Ramos (cell line): ENCODE measurements at regions not wholly inside any gene's neighbourhood (a gene's known extent, or its start where the extent isn't known, plus 50 kb on each side); places are given as distances from the start of the nearest gene placed in this dataset.

Experiments
- in situ Hi-C: fragments of 300-500 bp; cut with MboI; formaldehyde crosslinking; loops from one replicate; pipeline ENCODE4 v1.14.3; 2022; ENCODE audit warnings: low sequenced_read_pairs; ENCODE audit not compliant: unreplicated experiment

DNA sequence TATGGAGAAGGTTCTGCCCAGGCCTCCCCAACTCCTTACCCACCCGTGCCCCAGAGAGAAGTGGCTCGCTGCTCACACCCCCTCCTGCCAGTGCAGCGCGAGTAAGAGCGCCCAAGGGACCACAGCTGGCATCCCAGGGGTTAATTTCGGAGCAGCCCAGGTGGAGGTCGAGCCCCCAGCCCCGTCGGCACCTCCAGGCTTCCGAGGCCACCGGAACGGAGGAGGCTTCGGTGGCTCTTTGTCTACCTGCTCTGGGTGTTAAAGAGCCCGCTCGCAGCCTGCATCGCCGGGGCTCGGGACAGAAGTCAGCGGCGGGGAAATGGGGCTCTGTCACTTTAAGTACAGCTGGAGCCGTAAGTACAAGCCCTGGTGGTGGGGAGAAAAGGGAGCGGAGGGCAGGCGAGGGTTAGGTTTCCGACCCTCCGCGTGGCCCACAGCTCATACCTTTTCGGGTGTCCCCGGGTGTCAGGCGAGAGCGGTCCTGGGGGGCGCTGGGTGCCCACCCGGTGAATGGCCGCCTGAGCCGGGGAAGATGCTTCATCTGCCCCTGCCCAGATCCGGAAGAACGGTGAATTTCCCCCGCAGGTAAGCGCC is 89.4 kb upstream of the IPO9 start:
- in situ Hi-C loops, result no loop called here

DNA sequence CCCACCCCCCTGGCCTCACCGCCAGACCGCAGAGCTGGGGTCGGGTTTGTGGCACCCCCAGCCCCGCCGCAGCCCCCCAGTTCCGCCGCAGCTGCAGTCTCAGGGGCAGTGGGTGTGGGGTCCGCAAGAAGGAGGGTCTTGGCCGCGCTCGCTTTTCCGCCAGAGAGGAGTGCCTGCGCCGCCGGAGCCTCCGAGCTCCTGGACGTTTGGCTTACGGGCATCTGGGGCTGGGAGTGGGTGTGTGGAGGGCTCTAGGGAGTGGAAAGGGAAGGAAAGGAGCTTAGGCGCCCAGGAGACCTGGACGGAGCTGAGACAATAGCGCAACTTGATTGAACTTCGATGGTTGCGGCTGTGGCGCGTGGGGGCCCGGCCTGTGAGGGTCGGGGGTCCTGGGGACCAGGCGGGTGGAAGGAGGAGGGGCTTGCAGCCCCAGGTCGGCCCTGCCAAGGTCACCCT is 88.8 kb upstream of the IPO9 start:
- in situ Hi-C loops, result no loop called here

DNA sequence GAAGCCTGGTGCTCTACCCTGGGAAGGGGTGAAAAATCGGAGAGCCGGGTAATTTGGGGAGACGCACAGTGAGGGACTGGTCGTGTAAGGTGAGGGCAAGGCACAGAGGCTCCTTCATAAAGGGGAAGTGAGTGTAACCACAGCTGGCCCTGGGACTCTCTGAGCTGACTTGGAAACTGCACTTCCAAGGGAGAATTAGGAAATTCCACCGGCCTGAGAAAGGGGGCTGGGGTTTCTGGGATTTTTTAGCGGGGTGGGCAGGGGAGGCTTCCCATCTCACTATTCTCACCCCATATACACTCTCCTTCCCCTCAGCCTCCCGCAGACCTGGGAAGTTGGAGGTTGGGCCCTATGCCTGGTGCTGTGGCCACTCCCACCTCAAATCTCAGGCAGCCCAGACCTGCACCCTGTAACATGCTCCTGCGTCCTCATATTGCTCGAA is 88.3 kb upstream of the IPO9 start:
- in situ Hi-C loops, result no loop called here

DNA sequence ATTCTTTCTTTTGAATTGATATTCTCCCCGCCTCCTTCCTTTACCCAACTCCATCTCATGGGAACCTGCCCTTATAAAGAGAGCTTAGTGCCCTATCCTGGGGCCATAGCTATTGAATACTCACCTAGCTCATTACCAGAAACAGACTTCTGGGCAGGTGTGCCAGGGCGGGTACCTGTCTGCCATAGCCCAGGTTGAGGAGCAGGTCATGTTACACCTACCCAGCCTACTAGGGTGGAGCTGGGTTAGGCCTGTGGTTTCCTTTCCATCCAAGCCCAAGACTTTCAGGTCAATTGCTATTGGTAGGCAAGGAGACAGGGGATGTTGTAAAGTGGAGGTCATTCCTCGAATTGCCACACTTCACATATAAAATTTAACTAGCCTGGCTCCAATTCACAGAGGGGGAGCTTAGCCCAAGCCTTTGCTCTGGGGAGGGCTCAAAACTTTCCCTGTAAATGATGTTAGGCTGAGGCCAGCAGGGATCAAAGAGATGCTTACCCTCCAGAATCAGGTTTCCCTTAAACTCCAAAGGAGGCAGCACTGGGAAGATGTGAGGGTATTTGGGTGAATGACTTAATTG is 87.1 kb upstream of the IPO9 start:
- in situ Hi-C loops, result no loop called here

DNA sequence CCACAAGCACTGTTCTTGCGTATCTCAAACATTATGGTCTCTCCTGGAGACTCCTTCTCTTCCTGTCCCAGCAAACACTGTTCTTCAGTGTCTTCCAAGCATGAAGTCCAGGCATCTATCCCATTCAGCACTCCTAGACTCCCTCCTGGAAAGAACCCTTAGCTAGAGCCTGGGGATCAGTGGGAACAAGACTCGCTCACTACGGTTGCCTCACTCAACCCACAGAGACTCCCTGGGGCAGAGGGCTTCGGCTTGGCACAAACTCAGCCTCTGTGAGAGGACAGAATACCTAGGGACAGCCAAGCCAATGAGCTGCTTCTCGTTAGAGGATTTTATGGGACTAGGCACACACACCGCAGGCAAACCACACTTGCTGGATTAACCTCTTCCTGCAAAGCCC is 86.5 kb upstream of the IPO9 start:
- in situ Hi-C loops, result no loop called here

DNA sequence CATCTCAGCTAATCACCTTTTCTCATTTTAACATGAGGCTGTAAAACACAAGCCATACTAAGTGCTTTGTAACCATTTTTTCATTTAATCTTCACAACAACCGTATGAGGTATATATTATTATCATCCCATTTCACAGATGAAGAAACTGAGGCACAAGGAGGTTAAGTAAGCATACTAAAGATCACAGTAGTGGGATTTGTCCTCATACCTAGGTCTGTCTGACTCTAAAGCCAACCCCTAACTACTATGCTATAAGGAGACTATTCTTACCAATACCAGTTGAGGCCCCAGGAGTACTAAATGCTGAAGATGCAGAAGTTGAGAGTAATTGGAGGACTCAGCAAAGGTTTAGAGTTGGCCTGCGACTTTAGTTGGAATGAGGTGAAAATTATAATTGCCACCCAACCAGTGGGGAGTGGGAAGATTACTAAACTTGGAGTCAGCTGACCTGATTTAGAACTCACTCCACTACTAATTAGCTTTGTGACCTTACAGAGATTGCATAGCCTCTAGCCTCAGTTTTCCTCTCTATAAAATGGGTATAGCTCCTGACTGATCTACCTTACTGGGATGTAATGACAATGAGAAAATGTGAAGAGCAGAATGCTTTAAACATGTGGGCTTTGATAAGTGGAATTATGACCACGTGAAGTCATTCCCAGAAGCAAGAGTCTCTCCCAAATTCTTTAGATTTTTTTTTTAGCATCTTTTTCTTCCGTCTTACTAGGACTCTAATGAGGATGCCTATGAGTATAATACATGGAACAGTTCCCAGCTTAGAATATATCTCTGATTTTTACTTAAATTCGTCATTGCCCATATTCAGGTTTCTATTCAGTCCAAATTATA is 85.8 kb upstream of the IPO9 start:
- in situ Hi-C loops, result no loop called here

DNA sequence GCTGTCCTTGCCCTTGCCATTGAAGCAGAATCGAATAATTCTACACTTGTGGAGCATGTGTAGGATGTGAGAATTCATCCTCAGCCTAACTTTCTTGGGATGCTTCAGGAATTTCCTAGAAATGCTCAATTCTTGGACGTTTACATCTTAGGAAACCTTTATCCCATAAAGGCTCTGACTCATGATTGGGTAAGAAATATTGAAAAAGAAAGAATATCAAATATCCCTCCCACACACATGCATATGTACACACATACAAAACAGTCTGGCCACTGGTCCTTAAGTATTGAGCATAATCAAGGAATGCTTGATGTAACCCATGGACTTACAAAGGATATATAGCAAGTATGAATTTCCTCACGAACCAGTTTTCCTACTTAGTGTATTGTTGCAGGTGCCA is 83.9 kb upstream of the IPO9 start:
- in situ Hi-C loops, result no loop called here

DNA sequence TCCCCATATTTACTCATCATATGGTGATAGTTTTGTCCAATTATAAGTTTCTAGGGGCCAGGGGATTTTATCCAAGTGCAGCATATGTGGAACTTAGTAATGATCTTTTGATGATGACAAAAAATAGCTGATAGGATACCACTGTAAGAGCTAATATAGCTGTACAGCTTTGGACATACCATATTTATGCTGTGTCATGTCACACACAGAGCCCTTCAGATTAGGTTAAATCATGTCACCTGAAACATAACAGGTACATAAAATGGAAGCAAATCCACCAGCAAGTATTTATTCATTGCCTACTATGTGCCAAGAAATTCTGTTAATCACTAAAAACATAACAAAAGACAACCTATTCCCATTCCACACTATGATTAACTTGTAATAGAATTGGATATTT is 82.8 kb upstream of the IPO9 start:
- in situ Hi-C loops, result no loop called here

DNA sequence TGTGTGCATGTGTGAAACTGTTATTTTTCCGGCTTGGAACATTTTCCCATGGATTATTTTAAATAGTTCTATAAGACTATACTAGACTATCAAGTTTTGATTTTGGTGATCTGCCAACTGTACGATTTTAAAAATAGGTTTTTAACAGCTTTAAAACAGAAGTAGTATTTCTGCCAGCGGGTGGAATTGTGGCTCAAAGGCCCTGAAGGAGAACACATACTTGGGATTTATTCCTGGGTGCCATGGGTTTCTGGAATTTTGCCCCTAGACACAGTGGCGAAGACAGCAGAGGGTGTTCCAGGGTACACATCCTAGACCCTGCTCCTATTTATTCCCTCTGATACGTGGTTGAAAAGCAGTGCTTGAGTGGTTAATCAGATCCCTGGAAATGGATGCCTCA is 81.7 kb upstream of the IPO9 start:
- in situ Hi-C loops, result no loop called here

DNA sequence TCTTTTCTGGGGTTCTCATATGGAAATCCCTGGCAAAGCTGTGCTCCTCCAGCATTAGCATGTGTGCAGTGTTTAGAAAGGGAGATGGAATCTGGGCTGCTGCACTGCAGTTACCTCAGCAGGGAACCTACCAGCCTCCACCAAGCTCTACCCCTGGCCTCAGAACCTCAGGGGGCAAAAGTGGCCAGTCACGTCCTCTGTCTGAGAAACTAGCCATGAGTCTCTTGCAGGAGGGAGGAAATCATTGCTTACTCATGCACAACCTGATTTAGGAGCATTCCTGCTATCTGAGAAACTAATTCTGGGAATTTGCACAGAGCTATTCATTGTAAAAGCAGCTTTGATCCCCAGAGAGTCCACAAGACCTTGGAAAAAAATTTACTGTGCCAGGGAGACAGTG is 80.6 kb upstream of the IPO9 start:
- in situ Hi-C loops, result no loop called here

DNA sequence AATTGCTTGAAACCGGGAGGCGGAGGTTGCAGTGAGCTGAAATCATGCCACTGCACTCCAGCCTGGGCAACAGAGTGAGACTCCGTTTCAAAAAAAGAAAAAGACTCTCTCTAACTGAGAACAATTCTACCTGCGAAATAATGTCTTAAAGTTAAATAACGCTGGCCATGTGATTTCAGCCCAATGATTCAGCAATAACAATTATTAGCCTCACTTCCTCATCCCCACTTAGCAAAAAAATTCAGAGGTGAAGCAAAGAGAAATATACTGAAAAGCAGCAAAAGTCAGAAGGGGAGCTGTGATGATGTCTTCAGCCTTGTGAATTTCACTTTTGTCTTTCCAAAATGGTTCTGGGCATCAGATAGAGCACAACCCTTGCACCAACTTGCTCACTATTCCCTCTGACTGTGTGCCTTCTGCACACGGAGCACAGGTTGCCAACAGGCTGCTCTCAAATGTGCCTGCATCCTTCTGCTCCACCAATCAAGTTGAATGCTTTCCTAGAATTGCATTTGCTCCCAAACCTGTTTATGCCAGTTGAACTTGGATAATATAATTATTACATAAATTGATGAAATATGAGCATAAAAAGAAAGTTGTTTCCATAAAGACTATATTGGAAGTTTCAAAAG is 79.8 kb upstream of the IPO9 start:
- in situ Hi-C loops, result no loop called here

DNA sequence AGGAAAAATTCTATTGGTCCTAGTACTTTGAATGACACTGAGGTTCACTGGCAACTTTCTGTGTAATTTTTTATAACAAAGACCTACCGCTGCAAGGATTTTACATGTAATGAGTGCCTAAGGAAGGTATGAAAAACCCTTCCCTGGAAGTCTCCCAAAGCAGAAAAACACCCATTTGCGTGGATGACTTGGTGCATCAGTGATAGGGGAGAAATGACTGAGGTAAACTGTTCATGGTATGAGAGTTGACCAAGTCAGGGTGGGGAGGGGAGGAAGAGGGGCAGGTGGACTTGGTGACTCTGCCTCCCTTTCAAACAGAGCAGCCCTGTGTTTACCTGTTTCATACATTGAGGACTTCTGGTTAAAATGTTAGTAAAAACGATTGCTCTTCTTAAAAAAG is 78.8 kb upstream of the IPO9 start:
- in situ Hi-C loops, result no loop called here

DNA sequence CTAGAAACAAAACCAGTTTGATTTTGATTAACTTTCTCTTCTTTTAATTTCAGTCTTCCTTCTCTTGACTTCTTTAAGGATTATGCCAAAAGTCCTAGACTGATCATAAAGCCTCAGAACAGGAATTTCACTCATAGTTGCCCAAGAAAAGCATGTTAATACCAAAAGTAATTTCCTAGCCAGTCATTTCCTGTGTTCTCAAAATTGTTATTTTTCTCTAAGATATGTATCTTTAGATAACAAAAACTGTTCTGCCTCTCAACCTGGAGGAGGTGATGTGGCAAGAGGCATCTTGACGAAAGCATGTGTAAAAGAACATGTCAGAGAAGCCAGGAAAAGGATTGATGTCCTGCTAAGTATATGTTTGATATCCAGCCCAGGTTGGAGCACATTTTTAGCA is 78.0 kb upstream of the IPO9 start:
- in situ Hi-C loops, result no loop called here

DNA sequence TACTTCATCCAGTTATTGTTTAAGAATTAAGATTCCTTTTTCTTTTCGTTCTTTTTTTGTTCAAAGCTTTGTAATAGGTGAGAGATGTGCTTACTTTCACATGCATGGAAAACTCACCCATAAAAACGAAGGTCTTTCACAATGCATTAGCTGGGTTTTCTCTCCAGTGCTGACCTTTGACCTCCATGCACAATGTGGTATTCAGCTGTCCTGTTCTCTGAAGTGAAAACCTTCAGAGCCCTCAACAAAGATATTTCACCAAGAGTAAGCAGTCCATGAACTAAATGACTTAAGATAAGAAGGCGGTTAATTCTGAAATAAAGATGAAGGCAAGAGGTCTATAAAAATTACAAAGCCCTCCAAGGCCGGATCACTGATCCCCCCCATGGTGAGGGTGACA is 77.1 kb upstream of the IPO9 start:
- in situ Hi-C loops, result no loop called here

DNA sequence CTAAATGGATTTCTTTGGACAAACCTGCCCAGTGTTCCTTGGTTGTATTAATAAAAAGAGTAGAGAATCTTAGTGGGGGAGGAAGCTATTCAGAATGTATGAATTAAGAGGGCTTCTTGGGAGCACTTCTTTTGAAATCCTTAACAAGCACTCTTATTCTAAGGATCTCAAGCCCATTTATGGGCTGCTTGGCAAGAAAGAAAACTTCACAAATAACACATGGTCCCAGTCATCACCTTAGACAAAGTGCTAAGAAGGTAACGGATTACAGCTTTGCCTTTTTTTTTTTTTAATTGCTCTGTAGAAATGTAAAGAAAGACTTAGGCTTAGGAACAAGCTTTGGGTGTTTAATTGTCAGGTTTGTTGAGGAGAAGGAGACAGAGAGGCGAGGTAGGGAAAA is 76.6 kb upstream of the IPO9 start:
- in situ Hi-C loops, result no loop called here

DNA sequence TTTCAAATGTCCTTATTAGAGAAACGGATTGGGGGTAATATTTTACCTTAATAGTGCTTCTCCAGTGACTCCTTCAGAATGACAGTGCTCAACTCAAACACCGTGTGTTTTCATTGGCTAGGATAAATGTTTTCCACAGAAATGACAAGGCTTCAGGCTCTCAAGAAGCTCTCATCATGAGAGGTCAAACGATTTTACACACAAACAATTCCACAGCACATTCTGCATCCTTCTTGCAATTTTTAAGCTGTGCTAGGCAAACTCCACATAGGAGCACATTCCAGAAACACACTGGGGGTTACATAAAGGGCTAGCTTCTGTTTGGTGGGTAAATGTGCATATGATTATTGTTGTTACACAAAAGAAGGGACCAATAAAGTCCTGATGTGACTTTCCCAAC is 75.5 kb upstream of the IPO9 start:
- in situ Hi-C loops, result no loop called here

DNA sequence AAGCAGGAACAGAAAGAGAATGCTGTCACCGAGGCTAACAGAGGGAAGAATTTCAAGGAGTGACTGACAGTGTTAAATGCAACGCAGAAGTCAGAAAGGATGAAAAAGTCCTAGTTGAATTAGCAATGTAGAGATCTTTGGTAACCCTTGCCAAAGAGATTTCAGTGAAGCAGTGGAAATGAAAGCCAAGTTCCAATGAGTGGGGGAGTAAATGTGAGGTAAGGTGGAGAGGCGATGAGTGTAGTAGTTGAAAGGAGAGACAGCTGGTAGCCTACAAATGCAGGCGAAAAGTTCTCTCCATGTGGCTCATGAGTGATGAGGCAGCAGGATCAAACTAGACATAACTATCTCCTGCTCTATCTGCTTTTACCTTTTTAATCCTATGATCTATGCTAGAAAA is 74.6 kb upstream of the IPO9 start:
- in situ Hi-C loops, result no loop called here

DNA sequence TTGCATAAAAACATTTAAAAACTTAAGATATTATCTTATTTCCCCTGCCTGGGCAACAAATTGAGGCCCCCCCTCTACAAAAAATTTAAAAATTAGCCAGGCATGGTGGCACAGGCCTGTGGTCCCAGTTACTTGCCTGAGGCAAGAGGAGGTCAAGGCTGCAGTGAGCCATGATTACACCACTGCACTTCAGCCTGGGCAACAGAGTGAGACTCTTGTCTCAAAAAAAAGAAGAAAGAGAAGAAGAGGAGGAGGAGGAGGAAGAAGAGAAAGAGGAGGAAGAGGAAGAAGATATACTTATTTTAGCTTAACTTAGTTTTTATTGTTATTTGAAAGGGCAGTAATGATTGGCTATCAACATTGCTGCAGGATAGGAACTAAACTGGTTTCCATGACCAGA is 73.8 kb upstream of the IPO9 start:
- in situ Hi-C loops, result no loop called here

DNA sequence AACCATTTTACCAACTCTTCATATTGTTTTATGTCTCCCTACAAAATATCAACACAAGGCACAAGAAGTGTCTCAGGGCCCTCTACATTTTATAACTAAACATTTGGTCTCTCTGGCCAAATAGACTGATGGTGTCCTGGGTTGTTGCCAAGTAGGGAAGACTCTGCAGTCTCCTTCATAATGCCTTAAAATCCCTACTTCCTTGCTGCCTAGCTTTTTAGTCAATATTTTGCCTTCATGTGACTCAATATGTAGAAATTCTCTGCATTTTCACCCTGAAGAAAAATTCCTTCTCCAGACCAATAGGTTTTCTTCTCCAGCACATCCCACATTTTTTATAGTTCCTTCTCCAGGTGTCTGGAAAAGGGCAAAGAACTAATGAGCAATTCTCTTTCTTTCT is 72.6 kb upstream of the IPO9 start:
- in situ Hi-C loops, result no loop called here

DNA sequence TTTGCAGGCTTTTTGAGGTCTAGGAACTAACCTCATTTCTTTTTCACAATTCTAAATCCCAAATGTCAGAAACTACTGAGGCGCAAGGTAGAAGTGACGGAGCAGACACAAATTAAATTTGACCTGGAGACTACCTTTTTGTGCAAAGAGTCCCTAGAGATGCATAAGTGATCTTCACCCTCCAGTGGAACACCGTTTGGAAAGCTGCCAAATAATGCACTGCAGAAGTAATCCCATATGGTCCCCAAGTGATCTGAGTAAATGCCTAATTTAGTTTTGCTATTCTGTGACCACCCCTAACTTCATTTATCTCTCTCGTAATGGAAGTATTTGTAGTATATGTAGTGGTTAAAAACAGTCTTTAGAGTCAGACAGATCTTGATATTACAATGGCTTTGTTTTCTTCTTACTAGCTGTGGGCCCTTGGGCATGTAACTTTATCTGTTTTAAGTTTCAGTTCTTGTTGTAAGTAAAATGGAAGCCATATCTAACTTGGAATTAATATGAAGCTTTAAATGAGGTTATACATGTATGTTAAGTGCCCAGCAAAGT is 70.4 kb upstream of the IPO9 start:
- in situ Hi-C loops, result no loop called here
